ENCODE measurements at regions not wholly inside any gene's neighbourhood (a gene's known extent, or its start where the extent isn't known, plus 50 kb on each side); places are given as distances from the start of the nearest gene placed in this dataset.

GRCh38 chr17:36854982-36855381 is 82.3 kb upstream of the LHX1 start:
- H3K4me1 ChIP-seq (ENCODE audit: control insufficient read depth, low read length): peaks cover 3% of the 10 kb centered on the region
- no peak for TF ChIP-seq EZH2phosphoT487 (IDR thresholded peaks at IDR 0.05; ENCODE audit: borderline replicate concordance, low read length)
- TF ChIP-seq, protein P1, sequence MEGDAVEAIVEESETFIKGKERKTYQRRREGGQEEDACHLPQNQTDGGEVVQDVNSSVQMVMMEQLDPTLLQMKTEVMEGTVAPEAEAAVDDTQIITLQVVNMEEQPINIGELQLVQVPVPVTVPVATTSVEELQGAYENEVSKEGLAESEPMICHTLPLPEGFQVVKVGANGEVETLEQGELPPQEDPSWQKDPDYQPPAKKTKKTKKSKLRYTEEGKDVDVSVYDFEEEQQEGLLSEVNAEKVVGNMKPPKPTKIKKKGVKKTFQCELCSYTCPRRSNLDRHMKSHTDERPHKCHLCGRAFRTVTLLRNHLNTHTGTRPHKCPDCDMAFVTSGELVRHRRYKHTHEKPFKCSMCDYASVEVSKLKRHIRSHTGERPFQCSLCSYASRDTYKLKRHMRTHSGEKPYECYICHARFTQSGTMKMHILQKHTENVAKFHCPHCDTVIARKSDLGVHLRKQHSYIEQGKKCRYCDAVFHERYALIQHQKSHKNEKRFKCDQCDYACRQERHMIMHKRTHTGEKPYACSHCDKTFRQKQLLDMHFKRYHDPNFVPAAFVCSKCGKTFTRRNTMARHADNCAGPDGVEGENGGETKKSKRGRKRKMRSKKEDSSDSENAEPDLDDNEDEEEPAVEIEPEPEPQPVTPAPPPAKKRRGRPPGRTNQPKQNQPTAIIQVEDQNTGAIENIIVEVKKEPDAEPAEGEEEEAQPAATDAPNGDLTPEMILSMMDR (IDR thresholded peaks at IDR 0.05; ENCODE audit: low read depth, low read length, poor library complexity, severe bottlenecking): no peak
- no peaks in the 10 kb centered on the region for H3K9me2 ChIP-seq (replicated peaks; ENCODE audit: control insufficient read depth, low read length)
- no peaks in the 10 kb centered on the region for H3F3A ChIP-seq (ENCODE audit: control insufficient read depth, insufficient read depth)
- H3K36me3 ChIP-seq (ENCODE audit: control insufficient read depth, low read length): no peaks in the 10 kb centered on the region
- H3K9me3 ChIP-seq (ENCODE audit: control insufficient read depth, insufficient read depth, low read length): no peaks in the 10 kb centered on the region
- H3K27me3 ChIP-seq (ENCODE audit: control insufficient read depth, low read length): peaks cover 13% of the 10 kb centered on the region
- no peak overlapping the region for H3K27ac ChIP-seq (ENCODE audit: low read depth, low read length)
- H3K4me3 ChIP-seq (ENCODE audit: low read length): no peak overlapping the region
- no peak overlapping the region for H3K4me2 ChIP-seq (ENCODE audit: low read length)
- peaks cover 4% of the 10 kb centered on the region; the same call in 1 of the 2 replicates for H4K20me1 ChIP-seq (ENCODE audit: control insufficient read depth, insufficient read depth, low read depth, low read length)
- no peaks in the 10 kb centered on the region for H3K79me2 ChIP-seq (ENCODE audit: control insufficient read depth, low read length)

DNA sequence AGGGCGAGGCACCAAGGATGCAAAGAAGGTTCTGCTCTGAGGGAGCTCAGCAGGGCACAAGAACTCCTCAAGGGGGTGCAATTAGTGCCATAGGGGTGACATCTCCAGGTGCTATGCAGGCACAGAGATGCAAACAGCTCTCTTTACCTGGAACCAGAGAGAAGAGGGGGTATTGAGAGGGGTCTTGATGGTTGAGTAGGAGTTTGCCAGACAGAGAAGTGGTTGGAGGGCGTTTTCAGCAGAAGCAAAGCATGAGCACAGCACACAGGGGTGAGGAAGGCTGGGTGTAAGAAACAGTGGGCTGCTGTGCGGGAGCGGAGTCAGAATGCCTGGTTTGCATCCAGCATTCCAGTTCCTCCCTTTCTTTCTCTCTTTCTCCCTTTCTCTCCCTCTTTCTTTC is 81.8 kb upstream of the LHX1 start:
- no peaks in the 10 kb centered on the region for H3K9me2 ChIP-seq (replicated peaks; ENCODE audit: control insufficient read depth, low read length)
- no peaks in the 10 kb centered on the region for H3K4me1 ChIP-seq (ENCODE audit: control insufficient read depth, low read length)
- H3K27ac ChIP-seq (ENCODE audit: low read depth, low read length): no peak overlapping the region
- H3K27me3 ChIP-seq (ENCODE audit: control insufficient read depth, low read length): peaks cover 11% of the 10 kb centered on the region
- peaks cover 4% of the 10 kb centered on the region; the same call in 1 of the 2 replicates for H4K20me1 ChIP-seq (ENCODE audit: control insufficient read depth, insufficient read depth, low read depth, low read length)
- no peak for TF ChIP-seq EZH2phosphoT487 (IDR thresholded peaks at IDR 0.05; ENCODE audit: borderline replicate concordance, low read length)
- TF ChIP-seq, protein P1 (IDR thresholded peaks at IDR 0.05; ENCODE audit: low read depth, low read length, poor library complexity, severe bottlenecking): no peak
- H3K79me2 ChIP-seq (ENCODE audit: control insufficient read depth, low read length): no peaks in the 10 kb centered on the region
- H3K4me3 ChIP-seq (ENCODE audit: low read length): no peak overlapping the region
- H3K36me3 ChIP-seq (ENCODE audit: control insufficient read depth, low read length): no peaks in the 10 kb centered on the region
- H3K9me3 ChIP-seq (ENCODE audit: control insufficient read depth, insufficient read depth, low read length): no peaks in the 10 kb centered on the region
- H3F3A ChIP-seq (ENCODE audit: control insufficient read depth, insufficient read depth): no peaks in the 10 kb centered on the region
- no peak overlapping the region for H3K4me2 ChIP-seq (ENCODE audit: low read length)

- H3K4me1 ChIP-seq (ENCODE audit: control insufficient read depth, low read length): no peaks in the 10 kb centered on the region
- H3K27me3 ChIP-seq (ENCODE audit: control insufficient read depth, low read length): peaks cover 11% of the 10 kb centered on the region
- H3K79me2 ChIP-seq (ENCODE audit: control insufficient read depth, low read length): no peaks in the 10 kb centered on the region
- H3K27ac ChIP-seq (ENCODE audit: low read depth, low read length): no peak overlapping the region
- no peaks in the 10 kb centered on the region for H3K36me3 ChIP-seq (ENCODE audit: control insufficient read depth, low read length)
- no peak overlapping the region for H3K4me2 ChIP-seq (ENCODE audit: low read length)
- H3K9me2 ChIP-seq (replicated peaks; ENCODE audit: control insufficient read depth, low read length): no peaks in the 10 kb centered on the region
- H4K20me1 ChIP-seq (ENCODE audit: control insufficient read depth, insufficient read depth, low read depth, low read length): peaks cover 4% of the 10 kb centered on the region; the same call in 1 of the 2 replicates
- no peak overlapping the region for H3K4me3 ChIP-seq (ENCODE audit: low read length)
- TF ChIP-seq, protein P1 (IDR thresholded peaks at IDR 0.05; ENCODE audit: low read depth, low read length, poor library complexity, severe bottlenecking): no peak
- TF ChIP-seq EZH2phosphoT487 (IDR thresholded peaks at IDR 0.05; ENCODE audit: borderline replicate concordance, low read length): no peak
- H3K9me3 ChIP-seq (ENCODE audit: control insufficient read depth, insufficient read depth, low read length): no peaks in the 10 kb centered on the region
- H3F3A ChIP-seq (ENCODE audit: control insufficient read depth, insufficient read depth): no peaks in the 10 kb centered on the region
Observed at GRCh38 chr17:36856222-36856621, 81.1 kb upstream of the LHX1 start.
